IMR-90 (cell line): ENCODE measurements at regions not wholly inside any gene's neighbourhood (a gene's known extent, or its start where the extent isn't known, plus 50 kb on each side); places are given as distances from the start of the nearest gene placed in this dataset.

ENCODE experiments used
- ATAC-seq: fragments of 200-7000 bp; cut with Tn5 transposase; 2 replicates; pipeline ENCODE4 v1.9.1; 2020; ENCODE audit warnings: low read depth, mild to moderate bottlenecking, moderate library complexity
- BruUV-seq: library from RNA; stranded (reverse); fragments of 400-500 nt; replicated peaks from 2 replicates; lab custom pipeline; 2021; lab: Mats Ljungman, UMichigan
- CTCF ChIA-PET: fragments of 300-600 bp; formaldehyde crosslinking; extraction: SDS; loops from one replicate; lab custom pipeline; 2021; ENCODE audit warnings: antibody characterized with exemption; lab: Yijun Ruan, JAX
- POLR2A ChIA-PET: fragments of 300-600 bp; sonication (Branson Sonifier 250); formaldehyde crosslinking; loops from one replicate; lab custom pipeline; 2022; ENCODE audit warnings: antibody characterized with exemption; ENCODE audit not compliant: unreplicated experiment; lab: Charles Lee
- DNase-seq: peaks from one replicate; pipeline ENCODE4 v3.0.0; 2013
- H2AFZ ChIP-seq: replicated peaks from 2 replicates; pipeline ENCODE3; 2013; ENCODE audit warnings: low read length, mild to moderate bottlenecking; ENCODE audit not compliant: poor library complexity
- H2AK5ac ChIP-seq: 2 replicates; pipeline ENCODE4 v1.6.1; 2013; ENCODE audit warnings: low read depth, low read length, inconsistent platforms
- H2AK9ac ChIP-seq: replicated peaks from 2 replicates; pipeline ENCODE3; 2013; ENCODE audit warnings: mild to moderate bottlenecking, low read depth, low read length, moderate library complexity; ENCODE audit not compliant: poor library complexity
- H2BK120ac ChIP-seq: 2 replicates; pipeline ENCODE4 v1.6.1; 2013; ENCODE audit warnings: low read depth, low read length, inconsistent platforms
- H2BK15ac ChIP-seq: 3 replicates; pipeline ENCODE4 v1.6.1; 2013; ENCODE audit warnings: low read depth, low read length, inconsistent platforms
- H2BK20ac ChIP-seq: 2 replicates; pipeline ENCODE4 v1.6.1; 2013; ENCODE audit warnings: low read depth, mild to moderate bottlenecking, inconsistent platforms, low read length, moderate library complexity
- H2BK5ac ChIP-seq: 2 replicates; pipeline ENCODE4 v1.6.1; 2013; ENCODE audit warnings: mild to moderate bottlenecking, low read depth, low read length, inconsistent platforms; ENCODE audit not compliant: poor library complexity, severe bottlenecking
- H3K14ac ChIP-seq: replicated peaks from 2 replicates; pipeline ENCODE4 v1.6.1; 2013; ENCODE audit warnings: low read depth, low read length, inconsistent platforms
- H3K18ac ChIP-seq: 2 replicates; pipeline ENCODE4 v1.6.1; 2013; ENCODE audit warnings: low read depth, low read length, control low read depth
- H3K23ac ChIP-seq: 2 replicates; pipeline ENCODE4 v1.6.1; 2013; ENCODE audit warnings: low read depth, low read length, inconsistent platforms
- H3K27ac ChIP-seq: 2 replicates; pipeline ENCODE4 v1.5.1; 2013; ENCODE audit warnings: mild to moderate bottlenecking, control low read depth, low read length; ENCODE audit not compliant: insufficient read depth
- H3K27me3 ChIP-seq: 2 replicates; pipeline ENCODE4 v1.6.1; 2013; ENCODE audit warnings: low read length; ENCODE audit not compliant: control insufficient read depth, insufficient read depth
- H3K36me3 ChIP-seq: 2 replicates; pipeline ENCODE4 v1.6.1; 2013; ENCODE audit warnings: low read length, mixed read lengths; ENCODE audit not compliant: control insufficient read depth, insufficient read depth
- H3K4ac ChIP-seq: 2 replicates; pipeline ENCODE4 v1.6.1; 2013; ENCODE audit warnings: low read depth, low read length, inconsistent platforms
- H3K4me1 ChIP-seq: 2 replicates; pipeline ENCODE4 v1.6.1; 2013; ENCODE audit warnings: low read length, mixed read lengths; ENCODE audit not compliant: control insufficient read depth, insufficient read depth
- H3K4me2 ChIP-seq: 2 replicates; pipeline ENCODE4 v1.6.1; 2013; ENCODE audit warnings: low read depth, mild to moderate bottlenecking, control low read depth, low read length, moderate library complexity
- H3K4me3 ChIP-seq: 2 replicates; pipeline ENCODE4 v1.5.1; 2013; ENCODE audit warnings: low read depth, mild to moderate bottlenecking, control low read depth, low read length, moderate library complexity; ENCODE audit not compliant: insufficient read depth
- H3K56ac ChIP-seq: 2 replicates; pipeline ENCODE4 v1.6.1; 2013; ENCODE audit warnings: low read length, inconsistent platforms; ENCODE audit not compliant: insufficient read depth; ENCODE audit errors: extremely low read depth
- H3K79me1 ChIP-seq, 2 experiments: 2 replicates each; pipeline ENCODE4 v1.6.1; 2013; ENCODE audit warnings: low read length in 2 of 2, inconsistent platforms in 1 of 2, low read depth in 1 of 2
- H3K9ac ChIP-seq: 2 replicates; pipeline ENCODE4 v1.6.1; 2013; ENCODE audit warnings: low read depth, low read length, control low read depth
- H3K9me1 ChIP-seq: 2 replicates; pipeline ENCODE4 v1.6.1; 2013; ENCODE audit warnings: low read length, inconsistent platforms; ENCODE audit not compliant: insufficient read depth
- H3K9me3 ChIP-seq: 2 replicates; pipeline ENCODE4 v1.6.1; 2013; ENCODE audit warnings: low read length; ENCODE audit not compliant: control insufficient read depth, insufficient read depth
- H4K20me1 ChIP-seq: 2 replicates; pipeline ENCODE4 v1.6.1; 2013; ENCODE audit warnings: low read length, inconsistent platforms; ENCODE audit not compliant: insufficient read depth
- H4K5ac ChIP-seq: 2 replicates; pipeline ENCODE4 v1.6.1; 2013; ENCODE audit warnings: mild to moderate bottlenecking, low read depth, low read length, control low read depth
- H4K8ac ChIP-seq, 2 experiments: 2 replicates each; pipeline ENCODE4 v1.6.1; 2013; ENCODE audit warnings: low read depth in 2 of 2, low read length in 2 of 2, control low read depth in 1 of 2, inconsistent platforms in 1 of 2
- H4K91ac ChIP-seq: 2 replicates; pipeline ENCODE4 v1.6.1; 2013; ENCODE audit warnings: low read depth, low read length, inconsistent platforms; ENCODE audit not compliant: insufficient read depth
- CEBPB ChIP-seq: IDR thresholded peaks from 2 replicates; pipeline ENCODE4 v1.6.1; 2012; ENCODE audit warnings: low read depth, low read length, improper control_type of control experiment
- RAD21 ChIP-seq: IDR thresholded peaks from 2 replicates; pipeline ENCODE4 v1.6.1; 2012; ENCODE audit warnings: low read length, improper control_type of control experiment
- WGBS, 2 experiments: methylation state at CpG; one replicate each; pipeline versions ENCODE4 v1.1.5 to v1.1.7; 2013; ENCODE audit warnings: missing lambda C conversion rate in 2 of 2; ENCODE audit not compliant: insufficient read length in 1 of 2; ENCODE audit errors: extremely low coverage in 2 of 2; 5-methylcytosine and 5-hydroxymethylcytosine counted together
- dilution Hi-C: fragments of 300-500 bp; cut with HindIII; formaldehyde crosslinking; loops from one replicate; pipeline ENCODE4 v1.14.3; 2018; ENCODE audit warnings: low sequenced_read_pairs; ENCODE audit not compliant: unreplicated experiment
- in situ Hi-C: fragments of 300-500 bp; cut with MboI; formaldehyde crosslinking; loops from 3 replicates; pipeline ENCODE4 v1.14.3; 2019; ENCODE audit warnings: low sequenced_read_pairs, inconsistent platforms, mixed read lengths
- intact Hi-C: fragments of 100-400 bp; cut with micrococcal nuclease; formaldehyde crosslinking; loops from 2 replicates; pipeline ENCODE4 v1.10.0; 2022

GRCh38 chr9:103552712-103553111, 541.4 kb upstream of the SMC2 start:
- Histone ChIP-seq H3K9ac (no peak overlapping the region), H2AK9ac (no peak overlapping the region), H3K27me3 (no peaks in the 10 kb centered on the region), H3K18ac (no peak overlapping the region), H2BK15ac (no peak overlapping the region), H4K5ac (no peak overlapping the region), H3K36me3 (no peaks in the 10 kb centered on the region), H2AFZ (no peak overlapping the region), H2BK20ac (no peak overlapping the region), H3K79me1 (no peaks in the 10 kb centered on the region), H2BK120ac (no peak overlapping the region), H3K4me3 (no peak overlapping the region), H2AK5ac (no peak overlapping the region), H4K91ac (no peak overlapping the region), H3K56ac (no peak overlapping the region), H3K9me3 (peaks cover 12% of the 10 kb centered on the region; the same call in 1 of the 2 replicates), H3K23ac (no peak overlapping the region), H3K4me1 (no peaks in the 10 kb centered on the region), H3K9me1 (no peaks in the 10 kb centered on the region), H2BK5ac (no peak overlapping the region), H3K14ac (no peak overlapping the region), H3K27ac (no peak overlapping the region), H3K4ac (no peak overlapping the region), H4K8ac (no peak overlapping the region), H3K4me2 (no peak overlapping the region), H4K20me1 (no peaks in the 10 kb centered on the region)
- no TSS peak for BruUV-seq
- TF ChIP-seq CEBPB (peak; percentile 81), RAD21 (no peak)
- ChIA-PET CTCF (no interaction called here), POLR2A (no interaction called here)
- no peak for DNase-seq
- no CpG with 5 or more reads among the region's 1 CpG for WGBS, 2 experiments
- ATAC-seq: no peak
- intact Hi-C loops: no loop called here
- in situ Hi-C loops: no loop called here
- dilution Hi-C loops: no loop called here
